Femur (tissue), 1 donor: ENCODE measurements at regions not wholly inside any gene's neighbourhood (a gene's known extent, or its start where the extent isn't known, plus 50 kb on each side); places are given as distances from the start of the nearest gene placed in this dataset.
"Not testable (repeated sequence)": the region's sequence is repeated elsewhere in the genome, so short reads cannot be mapped to it uniquely, and the experiment has no call there.

Experiments used
- DNase-seq: peaks from one replicate; pipeline ENCODE4 v3.0.0-alpha.2; 2017

DNA sequence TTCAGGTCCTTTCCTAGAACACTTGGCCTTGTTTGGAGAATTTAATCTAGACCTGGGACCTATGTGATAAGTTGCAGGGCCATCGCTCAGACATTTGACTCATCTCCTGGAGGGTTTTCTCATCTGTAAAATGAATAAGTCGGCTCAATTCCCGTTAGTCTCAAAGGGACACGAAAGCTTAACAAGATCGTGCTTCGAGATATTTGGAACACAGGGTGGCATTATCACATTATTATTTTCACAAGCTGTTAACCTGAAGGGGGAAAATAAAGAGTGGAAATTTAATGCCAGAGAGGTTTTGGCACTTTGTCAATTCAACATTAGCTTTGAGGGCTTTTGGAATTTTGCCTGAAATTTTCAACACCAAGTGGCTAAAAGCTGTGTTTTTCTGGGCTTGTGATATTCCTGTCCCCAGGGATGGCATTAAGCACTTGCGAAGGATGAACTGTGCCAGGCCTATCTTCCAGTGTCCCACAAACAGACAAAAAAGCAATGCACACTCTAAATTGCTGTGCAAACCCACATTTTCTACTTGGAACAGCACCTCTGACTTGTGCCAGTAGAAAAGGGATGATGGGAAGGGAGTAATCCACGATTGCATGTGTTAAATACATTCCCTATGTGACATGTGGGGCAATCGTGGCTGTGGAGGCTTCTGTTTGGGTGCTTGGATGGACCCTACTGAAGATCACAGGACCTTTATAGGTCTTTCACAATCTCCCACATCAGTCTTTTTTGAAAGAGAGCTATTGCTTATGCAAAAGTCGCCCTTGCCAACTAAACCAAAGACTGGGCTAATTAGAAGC, 478.7 kb downstream of the MFSD1 start:
- no peak for DNase-seq

DNA sequence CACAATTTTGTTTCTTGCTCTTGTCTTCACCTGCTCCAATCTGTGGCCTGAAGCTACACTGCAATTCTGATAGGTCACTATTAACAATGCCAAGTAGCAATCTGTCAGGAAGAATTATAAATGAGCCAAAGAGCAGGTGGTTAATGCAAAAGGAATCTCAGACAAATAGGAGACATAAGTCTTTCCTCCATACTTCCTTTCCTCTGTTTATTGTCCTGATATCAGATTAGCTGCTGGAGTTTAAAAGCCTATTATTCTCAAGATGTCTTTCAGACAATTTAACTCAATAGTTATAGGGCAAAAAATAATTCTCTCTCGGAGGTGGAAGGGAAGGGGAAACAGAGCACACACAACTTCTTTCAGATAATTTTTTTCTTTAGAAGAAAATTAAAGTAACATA, 491.6 kb downstream of the MFSD1 start:
- DNase-seq = no peak

DNA sequence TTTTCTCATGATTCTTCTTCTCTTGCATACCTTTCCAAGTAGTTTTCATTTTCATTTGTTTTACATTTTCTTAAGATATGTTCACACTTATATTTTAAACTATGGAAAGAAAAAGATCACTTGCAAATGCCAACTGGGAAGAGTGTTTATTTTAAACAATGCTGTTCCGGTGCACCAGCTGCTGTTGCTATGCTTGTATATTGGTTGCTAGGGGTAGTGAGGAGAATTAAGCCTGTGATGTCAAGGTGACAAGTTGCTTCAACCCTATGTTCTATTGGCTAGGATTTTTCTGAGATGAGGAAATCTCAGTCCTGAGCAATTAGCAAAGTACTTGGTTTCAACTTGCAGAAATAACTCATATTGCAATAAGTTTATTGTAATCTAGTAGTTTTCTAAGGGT, 500.1 kb downstream of the MFSD1 start:
- DNase-seq = no peak

DNA sequence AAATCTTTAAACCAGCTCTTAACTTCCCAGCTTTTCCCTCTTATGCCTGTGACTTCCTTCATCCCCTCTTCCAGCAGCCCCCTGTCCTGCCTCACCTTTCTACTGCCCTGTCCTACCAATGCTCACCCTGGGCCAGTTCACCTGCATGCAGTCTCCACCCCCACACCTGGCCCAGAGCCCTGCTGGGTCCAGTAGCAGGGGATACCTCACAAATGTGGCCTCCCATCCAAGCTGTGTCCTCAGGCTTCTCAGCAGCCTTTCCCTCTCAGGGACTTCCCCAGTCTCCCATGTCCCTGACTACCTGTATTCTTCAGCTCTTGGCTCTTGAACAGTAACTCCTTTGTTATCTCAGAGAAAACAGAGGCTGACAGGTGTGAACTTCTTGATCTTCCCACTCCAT, 503.2 kb downstream of the MFSD1 start:
- DNase-seq = no peak

DNA sequence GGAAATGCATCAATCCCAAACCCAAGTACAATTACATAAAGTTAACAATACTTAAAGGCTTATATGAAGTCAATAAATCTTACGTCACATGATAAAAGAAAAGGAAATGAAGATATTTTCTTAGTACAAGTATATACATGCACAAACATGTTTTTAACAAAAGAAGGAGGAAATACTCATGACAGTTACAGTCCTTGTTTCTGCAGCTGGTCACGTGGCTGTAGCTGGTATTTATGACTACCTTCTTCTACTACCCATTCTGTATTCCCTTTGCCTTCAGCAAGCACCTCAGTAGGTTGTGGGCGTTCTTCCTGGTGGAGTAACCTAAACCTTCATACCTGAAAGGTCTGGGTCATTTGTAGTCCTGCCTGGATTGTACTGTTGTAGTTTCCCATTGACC, 514.9 kb downstream of the MFSD1 start:
- DNase-seq = not testable (repeated sequence)

DNA sequence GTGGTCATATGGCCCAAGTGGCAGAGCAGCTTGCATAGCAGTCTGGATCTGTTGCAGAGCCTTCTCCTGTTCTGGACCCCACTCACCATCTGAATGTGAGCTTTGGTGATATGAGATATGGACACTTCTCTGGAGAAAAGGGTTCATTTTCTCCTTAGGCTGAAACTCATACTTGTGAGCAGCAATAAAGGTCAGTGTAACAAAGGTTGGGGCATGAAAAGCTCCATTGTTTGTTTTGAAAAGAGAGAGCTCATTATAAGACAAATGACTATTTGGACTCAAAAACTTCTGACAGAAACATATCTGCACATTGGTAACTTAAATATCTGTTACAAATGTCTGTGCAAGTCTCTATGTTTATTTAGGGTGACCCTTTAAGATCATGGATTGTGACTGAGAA, 517.3 kb downstream of the MFSD1 start:
- no peak for DNase-seq

DNA sequence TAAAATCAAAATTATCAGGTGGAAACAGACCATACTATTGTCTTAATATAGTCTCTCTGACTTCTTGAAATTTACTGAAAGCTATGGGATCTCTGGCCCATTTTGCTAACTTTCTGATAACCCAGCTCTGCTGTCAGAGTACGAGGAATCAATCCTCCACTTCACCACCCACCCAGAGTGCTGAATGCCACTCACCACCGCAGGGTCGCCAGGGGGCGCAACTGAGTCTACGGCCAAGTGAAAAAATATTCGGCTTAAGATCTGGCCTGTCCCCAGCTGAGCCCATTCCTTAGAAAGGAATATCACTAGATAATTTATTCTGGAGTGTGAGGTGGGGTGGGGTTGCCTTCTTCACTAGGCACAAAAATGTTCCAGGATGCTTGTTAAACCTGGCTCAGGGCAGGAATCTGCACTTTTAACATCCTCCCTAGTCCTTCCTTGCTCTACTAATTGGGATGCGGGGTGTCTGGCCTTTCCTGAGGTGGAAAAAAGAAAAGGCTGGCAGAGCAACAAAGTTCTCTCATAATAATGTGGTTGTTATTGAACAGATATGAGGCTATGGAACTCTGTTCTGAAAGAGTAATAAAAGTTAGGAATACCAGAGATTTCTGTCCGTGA, 520.6 kb downstream of the MFSD1 start:
- DNase-seq = no peak

DNA sequence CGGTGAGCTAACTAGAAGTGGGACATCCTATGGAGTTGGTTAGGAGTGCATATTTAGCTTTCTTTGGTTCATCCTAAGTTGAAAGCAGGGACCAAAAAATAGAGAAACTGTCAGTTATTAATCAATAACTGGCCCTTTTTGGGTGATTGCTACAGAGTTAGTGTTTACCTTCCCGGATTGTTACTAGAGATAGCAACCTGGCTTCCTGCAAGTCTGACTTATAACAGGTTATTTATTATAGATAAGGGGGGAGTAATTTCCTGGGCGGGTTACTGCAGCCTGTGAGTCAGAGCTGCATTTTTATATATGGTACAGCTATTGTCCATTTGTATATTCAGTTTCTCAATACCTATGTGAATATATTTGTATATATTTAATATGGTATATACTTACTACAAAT, 522.0 kb downstream of the MFSD1 start:
- no peak for DNase-seq

DNA sequence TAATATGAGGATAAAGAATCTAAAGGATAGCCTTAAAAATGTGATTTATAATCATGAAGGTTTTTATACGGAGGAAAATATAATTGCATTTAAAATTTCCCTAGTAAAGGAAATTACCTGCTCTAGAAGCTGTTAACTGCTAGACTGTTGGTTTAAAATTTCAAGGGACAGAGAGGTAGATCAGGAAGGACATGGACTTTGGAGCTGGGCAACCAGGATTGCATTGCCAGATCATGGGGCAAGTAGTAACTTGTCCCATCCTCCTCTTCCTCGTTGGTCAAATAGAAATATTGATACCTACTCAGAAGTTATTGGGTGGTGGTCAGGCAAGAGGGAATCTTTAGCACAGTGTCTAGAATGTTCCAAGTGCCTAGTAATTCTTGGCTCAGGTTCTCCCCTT, 525.1 kb downstream of the MFSD1 start:
- DNase-seq = no peak

DNA sequence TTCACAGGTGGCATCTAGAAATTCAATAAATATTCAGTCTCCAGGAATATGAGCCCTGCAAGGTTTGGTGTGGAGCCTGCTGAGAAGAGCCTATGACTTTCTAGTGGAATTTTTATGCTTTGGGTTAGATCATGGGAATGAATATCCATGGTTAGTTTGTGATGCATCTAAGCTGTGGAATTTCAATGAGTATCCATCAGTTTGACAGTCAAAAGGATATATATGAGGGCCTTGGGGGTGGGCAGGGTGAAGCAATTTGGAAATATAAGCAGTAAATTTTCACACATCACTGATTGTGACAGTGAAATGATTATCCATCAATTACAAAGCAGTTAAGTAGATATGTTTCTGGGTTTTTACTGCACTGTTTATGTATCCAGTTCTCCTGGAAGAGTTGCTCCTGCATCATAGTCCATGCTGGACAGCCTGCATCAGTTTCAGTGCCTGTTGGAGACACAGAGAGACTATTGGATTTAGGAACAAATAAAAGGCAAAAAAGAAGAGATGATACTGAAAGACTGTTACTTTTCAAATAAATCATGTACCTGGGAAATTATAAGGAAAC, 530.8 kb downstream of the MFSD1 start:
- DNase-seq = no peak

DNA sequence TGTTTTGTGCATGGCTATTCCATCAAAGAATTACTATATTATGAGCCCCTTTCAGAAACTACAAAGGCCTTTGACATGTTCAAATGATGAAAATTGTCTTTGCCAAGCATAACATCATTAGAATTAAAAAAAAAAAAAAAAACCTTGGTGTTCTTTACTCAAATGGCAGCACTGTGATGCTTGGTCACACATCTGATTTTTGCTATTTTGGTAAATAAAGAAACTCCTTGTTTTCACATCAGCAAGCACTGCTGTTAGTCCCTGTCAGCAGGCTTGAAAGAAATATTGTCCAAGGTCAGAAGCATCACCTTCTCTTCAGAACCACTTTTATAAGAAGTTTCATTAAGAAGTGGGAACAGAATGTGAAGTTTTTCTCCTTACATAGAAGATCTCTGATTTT, 537.3 kb downstream of the MFSD1 start:
- DNase-seq = no peak

DNA sequence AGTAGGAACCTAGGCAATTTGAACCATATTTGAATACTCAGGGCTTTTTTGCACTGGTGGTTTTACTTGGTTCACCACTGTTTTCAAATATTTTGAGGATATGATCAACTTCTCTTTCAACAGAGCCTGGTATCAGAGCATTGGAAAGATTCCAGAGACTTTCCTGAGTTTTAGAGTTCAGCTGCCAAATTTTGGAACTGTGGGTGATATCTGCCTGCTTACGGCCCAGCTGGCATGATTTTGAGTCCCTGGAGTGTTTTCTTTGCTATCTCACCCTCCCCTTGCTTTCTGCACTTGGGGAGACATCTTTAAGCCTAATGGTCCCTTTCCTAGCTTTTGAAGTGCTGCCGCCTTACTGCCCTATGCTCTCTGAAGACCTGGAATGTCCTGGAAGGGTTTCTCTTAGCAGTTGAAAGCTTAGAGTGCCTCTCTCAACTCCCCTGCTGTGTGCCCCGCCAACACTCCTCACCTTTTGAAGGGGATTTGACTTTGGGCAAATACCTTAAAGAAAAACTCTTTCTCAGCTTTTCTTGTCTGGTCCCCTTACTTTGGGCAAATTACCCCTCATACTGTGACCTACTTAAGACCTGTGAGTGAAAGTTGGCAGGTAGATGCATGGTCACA, 539.1 kb downstream of the MFSD1 start:
- no peak for DNase-seq

DNA sequence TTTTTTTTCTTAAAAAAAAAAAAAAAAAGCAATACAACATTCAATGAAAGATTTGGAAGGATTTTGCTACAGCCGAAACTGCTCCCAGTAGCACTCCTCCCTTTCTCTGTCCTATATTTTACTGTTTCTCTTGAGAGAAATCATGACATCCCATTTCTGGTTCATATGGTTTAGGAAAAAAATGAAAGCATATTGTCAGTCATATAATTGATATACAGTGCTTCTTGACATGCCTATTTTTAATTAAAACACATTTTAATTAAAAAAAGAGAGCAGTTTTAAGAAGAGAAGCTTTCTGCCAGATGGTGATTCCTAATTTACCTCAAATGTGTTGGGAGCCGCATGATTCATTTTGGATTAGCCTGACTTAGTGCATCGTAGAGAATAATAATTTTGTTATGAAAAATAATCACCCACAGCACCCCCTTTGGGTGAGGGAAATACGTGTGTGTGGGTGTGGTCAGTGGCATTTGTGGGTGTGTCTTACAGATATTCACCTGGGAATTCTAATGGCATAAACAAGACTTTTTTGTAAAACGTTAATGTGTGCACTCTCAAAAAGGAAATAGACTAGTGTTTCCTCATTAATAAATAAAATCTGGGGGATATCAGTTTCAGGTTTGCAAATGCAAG, 544.5 kb downstream of the MFSD1 start:
- no peak for DNase-seq

DNA sequence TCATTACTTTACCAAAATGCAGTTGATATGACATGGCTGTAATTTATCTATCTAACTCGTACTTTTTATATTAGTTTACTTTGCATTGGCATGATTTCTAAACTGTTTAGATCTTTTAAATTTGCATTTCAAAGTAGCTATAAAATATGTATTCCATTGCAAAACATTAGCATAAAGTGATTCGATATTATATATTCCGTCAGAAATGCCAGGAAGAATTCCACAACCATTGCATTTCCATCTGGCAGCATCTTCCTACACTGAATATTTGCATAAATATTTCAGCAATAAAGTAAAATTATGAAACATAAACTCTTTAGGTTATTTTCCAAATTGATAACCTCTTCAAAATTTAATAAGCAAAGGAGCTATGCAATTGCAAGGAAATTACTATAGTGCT, 546.6 kb downstream of the MFSD1 start:
- DNase-seq = no peak

DNA sequence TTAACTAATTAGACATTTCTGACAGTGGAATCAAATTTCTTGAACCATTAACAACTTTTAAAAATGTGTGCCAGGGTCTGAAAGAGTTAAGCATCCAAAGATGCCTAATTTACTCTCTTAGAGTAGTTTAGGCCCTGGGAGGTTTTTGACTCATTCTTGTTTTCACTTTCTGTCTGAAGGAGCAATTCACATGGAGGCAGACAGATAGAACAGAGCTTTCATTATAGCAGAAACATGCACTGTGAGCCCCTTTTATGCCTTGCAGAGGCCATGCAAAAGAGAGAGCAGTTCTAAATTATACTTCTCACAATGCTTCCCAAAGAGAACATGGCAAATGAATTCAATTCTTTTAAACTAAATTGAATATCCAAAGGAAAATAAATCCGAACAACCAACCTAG, 554.8 kb downstream of the MFSD1 start:
- DNase-seq = no peak

DNA sequence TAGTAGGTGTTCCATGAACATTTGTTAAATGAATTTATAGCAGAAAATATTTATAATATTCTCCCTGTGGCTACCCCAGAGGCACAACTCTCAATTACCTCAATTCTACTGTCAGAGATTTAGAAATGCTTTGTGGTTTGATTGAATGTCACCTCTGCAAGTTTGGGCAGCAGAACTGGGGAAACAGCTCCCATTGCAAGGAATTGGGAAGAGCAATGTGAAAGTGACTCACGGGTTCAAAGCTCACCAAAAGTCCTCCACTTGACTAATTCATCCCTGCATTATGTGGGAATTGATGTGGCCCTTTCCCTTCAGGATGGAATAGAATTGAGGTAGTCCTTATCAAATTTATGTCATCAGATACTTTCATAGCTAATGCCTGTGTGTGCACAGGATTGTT, 562.7 kb downstream of the MFSD1 start:
- no peak for DNase-seq

DNA sequence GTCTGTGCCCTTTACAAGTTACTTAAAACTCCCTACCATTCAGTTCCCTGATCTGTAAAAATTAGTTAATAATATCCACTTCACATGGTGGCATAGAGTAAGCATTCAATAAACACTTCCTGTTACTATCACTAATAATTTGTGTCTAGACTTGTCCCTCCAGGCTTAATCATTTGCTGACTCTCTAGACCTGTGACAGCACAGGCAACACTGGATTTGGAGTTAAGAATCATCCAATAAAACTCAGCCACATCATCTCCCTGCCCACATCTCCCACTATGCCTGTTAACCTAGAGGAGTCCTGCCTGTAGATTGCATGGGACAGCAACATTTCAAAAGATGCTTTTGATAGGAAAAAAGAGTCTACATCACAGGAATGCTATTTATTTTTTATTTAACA, 564.6 kb downstream of the MFSD1 start:
- no peak for DNase-seq

DNA sequence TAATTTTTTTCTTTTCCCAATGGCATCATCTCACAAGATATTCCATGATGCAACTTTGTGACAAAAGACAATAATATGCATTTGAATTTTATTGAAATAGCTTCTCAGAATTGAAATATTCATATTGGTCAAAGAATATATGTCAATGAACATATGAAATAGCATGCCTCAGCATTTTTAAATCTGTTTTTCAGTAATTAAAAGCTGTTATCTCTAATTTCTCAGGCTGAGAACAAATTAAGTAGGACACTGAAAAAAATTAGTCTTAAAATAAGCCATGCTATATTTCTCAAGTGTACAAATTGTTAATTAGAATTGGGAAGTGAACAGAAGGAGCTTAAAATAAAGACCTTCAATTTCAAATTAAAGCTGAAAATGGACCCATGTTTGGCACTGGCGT, 570.1 kb downstream of the MFSD1 start:
- no peak for DNase-seq

DNA sequence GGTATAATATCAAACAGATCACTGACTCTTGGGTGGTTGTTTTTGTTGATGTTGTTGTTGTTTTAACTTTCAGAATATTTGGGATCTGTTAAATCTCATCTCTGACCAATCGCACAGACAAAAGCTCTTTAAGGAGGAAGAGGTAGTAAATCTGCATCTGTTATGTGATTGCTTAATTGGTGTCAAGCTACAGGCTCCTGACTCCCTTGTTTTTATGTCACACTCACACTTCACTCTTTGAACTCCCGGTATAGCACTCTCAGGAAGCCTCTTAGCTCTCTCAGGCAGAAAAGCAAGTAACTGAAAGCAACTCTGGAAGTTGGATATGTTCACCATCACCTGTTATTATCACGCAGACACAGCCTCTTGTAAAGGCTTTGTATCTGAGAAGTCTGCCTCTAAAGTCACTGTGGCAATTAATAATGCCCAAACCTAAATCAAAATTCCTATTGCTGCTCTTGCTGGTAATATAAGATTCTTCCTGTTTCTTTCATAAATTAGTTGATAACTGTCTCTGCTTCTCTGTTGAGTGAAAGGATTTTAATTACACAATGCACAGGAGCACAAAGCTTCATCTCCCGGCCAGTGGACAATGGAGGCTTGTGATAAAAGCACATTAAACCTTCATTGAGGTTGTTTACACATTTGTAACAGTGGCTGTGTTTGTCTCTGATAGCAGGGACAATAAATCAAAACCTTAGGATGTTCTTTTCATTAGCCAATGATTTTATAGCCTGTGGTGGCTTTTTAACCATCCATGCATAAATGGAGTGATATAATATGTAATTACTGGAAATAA, 576.7 kb downstream of the MFSD1 start:
- no peak for DNase-seq

DNA sequence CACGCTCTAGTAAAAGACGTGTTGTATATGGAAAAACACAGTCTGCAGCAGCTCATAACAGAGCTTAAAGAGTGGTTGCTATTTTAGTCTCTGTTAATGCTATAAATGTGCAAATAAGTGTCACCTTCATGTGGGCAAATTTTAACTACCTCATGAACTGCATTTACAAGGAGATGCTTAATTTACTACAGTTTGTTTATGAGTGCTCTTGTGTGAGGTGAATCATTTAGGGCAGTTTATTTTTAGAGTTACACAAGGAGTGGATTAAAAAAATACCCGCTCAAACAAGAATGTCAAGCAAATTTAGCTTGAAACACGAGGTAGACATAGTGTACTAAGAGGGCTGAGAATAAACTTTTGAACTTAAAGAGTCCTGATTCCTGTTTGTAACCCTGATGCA, 579.0 kb downstream of the MFSD1 start:
- no peak for DNase-seq

DNA sequence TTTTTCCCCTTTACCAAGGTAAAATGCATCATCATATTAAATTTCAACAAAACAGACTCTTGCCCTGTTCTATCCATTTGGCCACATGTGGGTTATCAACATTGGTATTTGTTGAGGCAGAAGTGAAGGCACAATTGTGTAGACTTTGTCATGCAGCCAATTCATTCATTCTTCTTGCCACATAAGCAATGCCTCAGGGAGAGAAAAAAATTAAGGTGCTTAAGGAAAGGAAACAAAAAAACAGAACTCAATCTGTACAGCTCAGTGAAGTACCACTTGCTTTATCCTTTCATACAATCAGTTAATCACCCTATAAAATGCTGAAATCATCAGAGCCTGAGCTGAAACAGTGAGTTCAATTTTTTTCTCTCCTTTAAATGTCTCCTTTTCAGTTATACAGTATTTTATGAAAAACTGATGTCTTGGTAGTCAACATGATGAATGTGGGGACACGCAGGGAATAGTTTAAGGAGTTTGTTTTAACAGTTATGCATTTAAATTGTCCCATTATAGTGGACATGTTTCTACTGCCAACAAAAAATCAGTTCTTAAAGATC, 588.9 kb downstream of the MFSD1 start:
- DNase-seq = no peak

DNA sequence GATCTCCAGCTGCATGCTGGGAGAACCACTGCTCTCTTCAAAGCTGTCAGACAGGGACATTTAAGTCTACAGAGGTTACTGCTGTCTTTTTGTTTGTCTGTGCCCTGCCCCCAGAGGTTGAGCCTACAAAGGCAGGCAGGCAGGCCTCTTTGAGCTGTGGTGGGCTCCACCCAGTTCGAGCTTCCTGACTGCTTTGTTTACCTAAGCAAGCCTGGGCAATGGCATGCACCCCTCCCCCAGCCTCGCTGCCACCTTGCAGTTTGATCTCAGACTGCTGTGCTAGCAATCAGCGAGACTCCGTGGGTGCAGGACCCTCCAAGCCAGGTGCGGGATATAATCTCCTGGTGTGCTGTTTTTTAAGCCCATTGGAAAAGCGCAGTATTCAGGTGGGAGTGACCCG, 591.0 kb upstream of the IL12A start:
- not testable (repeated sequence) for DNase-seq
